Stimulated activated CD4-positive, alpha-beta T cell treated with anti-CD3 and anti-CD28 coated beads, Interleukin-15, amount 100 ng/mL, for 24 hours (primary cell): ENCODE measurements at regions not wholly inside any gene's neighbourhood (a gene's known extent, or its start where the extent isn't known, plus 50 kb on each side); places are given as distances from the start of the nearest gene placed in this dataset.
"Not testable (repeated sequence)": the region's sequence is repeated elsewhere in the genome, so short reads cannot be mapped to it uniquely, and the experiment has no call there.

Experiments
- DNase-seq: peaks from one replicate; pipeline ENCODE4 v3.0.0-alpha.2; 2020

DNA sequence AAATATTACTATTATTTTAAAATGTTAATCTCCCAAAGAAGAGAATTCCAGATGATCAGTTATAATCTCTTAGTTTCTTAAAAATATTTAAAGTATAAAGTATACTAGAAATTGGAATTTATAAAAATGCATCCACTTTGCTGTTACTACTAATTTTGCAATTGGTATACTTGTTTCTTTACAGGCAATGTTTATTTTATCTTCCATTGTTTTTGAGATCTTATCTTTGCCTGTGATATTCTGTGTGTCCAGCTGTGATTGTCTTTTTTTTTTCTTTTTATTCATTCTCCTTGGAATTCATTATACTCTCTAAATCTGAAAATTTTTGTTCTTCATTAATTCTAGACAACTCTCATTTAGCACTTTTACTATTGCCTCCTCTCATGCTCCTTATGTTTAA is 652.6 kb downstream of the TNS3 start:
- no peak for DNase-seq

DNA sequence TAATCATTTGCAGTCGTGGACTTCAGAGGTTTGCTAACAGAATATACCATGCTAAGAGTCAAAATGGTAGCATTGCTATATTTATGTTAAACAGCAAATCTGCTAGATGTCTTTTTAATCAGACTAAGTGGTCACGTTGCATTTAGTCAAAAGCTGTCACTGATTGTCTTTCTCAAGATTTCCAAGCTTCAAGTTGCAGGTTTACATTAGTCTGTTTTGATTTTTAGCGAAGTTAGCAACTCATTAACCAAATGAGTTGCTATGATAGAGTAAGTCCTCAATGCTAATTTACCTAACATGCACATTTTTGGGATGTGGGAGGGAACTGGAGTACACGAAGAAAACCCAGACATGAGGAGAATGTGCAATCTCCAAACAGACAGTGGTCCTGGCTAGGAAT is 653.2 kb downstream of the TNS3 start:
- DNase-seq = no peak

DNA sequence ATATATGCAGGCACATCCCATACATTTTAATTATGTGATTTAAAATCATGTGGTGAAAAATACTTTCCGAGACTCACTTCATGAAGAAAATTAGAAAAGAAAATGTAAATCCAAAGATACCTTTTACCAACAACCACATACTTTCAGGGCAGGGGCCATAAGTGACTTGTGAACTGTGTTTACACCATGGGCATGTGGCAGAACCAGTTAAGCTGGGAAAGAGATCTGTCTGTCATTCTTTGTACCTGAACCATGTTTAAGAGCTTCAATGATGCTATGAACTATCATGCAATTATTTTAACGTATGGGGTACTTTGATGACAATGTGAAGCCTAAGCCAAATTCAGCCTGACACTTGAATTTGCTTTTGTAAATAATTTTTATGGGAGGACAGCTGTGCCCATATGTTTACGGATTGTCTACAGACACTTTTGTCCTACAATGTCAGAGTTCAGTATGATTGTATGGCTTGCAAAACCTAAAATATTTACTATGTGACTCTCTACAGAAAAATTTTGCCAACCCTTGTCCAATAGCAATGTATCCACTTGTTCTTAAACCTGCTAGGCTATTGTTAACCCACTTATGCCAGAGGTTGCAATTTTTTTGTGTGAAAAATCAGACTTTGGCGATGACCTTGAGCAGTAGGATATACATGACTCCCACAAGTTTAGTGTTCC is 654.6 kb downstream of the TNS3 start:
- DNase-seq = no peak

DNA sequence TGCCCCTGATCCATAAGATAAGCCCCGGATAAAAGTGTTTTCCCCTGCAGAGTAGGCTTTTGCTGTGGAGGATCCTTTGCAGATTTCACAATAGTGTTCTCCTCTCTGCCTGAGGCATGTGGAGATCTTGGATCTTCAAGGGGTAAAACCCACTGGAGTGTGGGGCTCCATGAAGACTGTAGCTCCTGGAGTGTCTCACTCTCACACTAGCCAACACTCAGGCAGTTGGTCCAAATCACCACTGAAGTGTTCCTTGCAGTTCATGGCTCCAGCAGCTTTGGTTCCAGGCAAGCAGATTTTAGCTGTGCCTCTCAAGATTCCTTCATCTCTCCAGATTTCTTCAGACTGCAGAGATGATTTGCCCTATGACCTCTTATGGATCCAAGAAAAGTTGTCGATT is 665.3 kb downstream of the TNS3 start:
- DNase-seq = no peak

DNA sequence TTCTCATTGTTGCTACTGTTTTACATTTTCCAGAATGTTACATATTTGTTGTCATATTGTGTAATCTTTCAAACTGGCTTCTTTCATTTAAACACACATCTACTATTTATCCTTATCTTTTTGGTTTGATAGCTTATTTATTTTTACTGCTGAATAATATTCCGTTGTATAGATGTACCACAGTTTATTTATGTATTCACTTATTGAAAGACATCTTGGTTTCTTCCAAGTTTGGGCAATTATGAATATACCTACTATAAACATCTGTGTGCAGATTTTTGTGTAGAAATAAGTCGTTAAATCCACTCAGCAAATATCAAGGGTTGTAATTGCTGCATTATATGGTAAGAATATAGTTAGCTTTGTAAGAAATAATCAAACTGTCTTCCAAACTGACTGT is 669.2 kb downstream of the TNS3 start:
- no peak for DNase-seq

DNA sequence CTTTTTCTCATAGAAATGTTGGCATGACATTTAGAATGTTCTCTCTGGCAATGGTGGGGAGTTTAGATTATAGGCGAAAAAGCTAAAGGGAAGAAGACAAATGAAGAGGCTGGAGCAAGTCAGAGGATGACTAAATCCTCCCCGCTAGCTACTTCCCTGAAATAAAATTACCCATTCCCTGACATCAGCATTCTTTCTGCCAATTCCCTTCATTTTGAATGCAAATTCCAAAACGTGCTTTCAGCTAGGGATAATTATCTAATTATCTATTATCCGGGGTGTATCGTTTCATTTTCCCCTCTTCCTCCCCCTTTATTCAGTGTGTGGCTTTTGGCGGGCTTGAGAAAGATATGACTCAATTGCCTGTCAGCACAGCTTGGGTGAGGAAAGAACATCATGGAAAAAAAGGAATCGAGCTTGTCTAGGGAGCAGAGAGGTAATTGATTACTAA is 672.3 kb downstream of the TNS3 start:
- no peak for DNase-seq

DNA sequence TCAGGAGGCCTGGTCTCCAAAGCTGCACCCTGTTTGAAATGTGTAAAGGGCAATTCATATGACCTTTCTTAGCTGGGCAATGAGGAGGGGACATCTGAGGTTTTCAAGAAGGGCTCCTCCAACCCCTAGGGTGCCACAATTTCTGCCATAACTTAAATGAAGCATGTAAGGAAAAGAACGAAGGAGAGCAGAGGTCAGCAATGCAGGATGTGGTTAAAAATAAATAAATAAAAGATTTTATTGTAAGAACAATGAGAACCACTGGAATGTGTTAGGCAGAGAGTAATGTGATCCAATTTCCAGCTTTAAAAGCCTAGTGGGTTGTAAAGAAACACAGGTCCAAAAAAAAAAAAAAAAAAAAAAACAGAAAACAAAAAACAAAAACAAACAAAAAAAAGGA is 673.1 kb downstream of the TNS3 start:
- no peak for DNase-seq

DNA sequence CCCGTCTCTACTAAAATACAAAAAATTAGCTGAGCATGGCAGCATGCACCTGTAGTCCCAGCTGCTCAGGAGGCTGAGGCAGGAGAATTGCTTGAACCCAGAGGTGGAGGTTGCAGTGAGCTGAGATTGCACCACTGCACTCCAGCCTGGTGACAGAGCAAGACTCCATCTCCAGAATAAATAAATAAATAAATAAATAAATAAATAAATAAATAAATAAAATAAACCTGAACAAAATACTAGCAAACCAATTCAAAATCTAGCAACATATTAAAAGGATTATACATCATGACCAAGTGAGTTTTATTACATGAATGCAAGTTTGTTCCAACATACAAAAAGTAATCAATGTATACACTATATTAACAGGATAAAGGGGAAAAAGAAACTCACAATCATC is 677.4 kb downstream of the TNS3 start:
- not testable (repeated sequence) for DNase-seq

DNA sequence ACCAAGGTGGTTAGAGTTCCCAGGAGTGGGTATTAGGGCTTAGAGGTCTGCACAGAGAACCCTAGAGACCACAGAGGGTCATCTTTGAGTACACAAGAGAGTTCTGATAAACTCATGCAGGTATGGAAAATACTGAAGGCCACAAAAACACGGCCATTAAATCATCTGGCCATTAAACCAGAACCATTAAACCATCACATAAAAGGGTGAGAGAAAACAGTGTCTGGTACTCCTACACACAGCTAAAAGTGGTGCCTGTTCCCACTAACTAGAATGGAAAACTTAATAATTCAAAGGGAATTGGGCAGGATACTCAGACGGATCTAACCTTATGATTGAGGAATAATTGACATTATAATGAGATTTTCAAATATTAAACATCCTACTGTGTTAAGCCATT is 679.4 kb downstream of the TNS3 start:
- no peak for DNase-seq

DNA sequence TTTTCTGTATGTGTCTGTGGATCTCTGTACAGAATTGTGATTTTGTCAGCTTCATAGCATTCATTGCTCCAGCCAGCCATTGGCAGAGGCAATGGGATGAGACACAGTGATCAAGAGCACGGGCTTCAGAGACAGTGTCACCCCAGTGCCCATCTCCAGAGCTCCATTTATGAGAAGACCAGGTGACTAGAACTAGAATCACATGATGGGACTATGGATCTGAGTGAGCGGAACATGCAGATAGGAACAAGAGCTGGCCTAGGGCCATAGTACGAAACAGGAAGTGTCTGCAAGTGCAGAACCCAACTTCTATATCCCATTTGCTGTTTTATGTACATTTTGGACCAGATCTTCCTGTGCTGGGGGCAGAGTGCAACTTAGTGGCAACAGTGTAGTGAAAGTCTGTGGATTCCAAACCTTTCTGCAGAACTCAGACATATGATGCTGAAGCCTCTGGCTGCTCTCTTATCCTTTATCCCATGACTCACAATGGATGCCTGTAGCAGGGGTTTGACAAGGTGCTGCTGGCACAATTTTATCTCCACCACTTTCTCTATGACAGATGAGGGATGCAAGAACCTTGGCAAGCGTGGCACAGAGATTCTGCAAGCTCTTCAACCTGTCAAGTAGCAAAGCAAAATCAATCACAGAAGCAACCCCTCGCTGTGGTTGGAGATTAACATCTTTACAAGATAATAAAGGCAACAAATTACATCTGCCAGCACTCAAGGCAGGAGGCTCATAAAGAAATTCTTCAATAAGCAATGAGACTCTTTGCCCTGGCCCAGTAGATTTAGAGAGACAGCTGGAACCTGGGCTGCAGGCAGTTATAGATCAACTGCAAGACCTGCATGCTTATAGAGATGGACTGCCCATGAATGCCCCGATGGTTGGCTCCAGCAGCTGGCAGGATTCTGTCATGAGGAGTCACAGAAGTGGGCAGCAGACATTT is 681.3 kb downstream of the TNS3 start:
- no peak for DNase-seq

DNA sequence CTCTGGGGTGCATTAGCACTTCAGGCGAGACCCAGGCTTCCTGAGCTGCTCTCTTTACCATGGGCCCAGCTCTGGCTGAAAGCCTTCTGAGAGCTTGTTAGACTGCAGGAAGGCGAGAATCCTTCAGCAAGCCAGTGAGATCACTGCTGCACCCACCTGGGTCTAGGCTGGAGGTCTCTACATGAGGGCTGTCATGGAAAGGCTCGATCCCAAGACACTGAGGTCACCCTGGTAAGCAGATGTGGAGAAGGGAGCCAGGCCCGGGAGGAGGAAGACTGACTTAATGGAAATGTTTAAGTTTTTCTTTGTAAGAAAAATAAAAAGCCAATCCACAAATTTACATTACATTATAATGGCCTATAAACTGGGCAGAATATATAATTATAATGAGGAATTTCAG is 684.5 kb downstream of the TNS3 start:
- DNase-seq = no peak

DNA sequence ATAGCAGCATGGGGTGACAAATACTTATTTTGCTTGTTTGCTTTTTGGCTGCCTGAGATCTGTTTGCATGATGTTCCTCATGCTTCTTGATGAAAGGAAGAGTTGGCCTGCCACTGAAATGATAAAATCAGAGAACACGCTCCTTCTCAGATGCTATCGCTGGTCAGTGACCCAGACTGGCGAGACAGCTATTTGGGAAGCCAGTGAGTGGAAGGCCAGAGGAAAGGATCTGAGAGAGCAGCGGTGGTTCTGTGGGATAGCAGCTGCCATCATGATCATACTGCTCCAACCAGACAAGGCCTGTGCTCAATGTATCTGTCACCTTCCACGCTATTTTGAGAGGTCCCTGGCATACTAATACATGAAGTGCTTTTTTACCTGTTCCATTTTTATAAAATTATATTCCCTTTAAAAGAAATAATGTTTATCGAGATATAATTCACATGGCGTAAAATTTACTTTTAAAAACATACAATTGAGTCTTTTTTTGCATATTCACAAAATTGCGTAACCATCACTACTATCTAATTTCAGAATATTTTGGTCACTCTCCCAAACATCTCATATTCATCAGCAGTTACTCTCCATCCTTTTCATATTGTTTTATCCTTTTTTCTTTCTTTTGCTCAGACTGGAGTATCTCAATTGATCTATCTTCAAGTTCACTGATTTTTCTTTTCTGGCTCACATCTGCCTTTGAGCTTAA is 695.1 kb downstream of the TNS3 start:
- DNase-seq = no peak

DNA sequence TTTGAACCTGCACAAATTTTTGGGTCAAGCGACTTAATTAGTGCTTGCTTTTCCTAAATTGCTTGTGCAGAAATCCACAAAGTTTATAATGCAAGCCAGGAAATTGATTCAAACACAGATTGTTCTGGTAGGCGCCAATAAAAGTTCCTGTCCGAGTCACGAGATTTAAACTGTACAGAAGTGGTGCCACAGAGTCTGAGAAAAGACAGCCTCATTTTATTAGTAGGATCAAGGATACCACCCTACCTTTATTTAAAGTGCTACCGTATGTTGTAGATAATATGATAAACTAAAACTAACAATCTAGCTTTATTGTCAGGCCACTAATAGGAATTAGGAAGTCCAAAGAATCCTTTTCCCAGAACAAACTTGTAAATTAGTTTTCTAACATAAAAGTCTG is 696.7 kb downstream of the TNS3 start:
- no peak for DNase-seq

DNA sequence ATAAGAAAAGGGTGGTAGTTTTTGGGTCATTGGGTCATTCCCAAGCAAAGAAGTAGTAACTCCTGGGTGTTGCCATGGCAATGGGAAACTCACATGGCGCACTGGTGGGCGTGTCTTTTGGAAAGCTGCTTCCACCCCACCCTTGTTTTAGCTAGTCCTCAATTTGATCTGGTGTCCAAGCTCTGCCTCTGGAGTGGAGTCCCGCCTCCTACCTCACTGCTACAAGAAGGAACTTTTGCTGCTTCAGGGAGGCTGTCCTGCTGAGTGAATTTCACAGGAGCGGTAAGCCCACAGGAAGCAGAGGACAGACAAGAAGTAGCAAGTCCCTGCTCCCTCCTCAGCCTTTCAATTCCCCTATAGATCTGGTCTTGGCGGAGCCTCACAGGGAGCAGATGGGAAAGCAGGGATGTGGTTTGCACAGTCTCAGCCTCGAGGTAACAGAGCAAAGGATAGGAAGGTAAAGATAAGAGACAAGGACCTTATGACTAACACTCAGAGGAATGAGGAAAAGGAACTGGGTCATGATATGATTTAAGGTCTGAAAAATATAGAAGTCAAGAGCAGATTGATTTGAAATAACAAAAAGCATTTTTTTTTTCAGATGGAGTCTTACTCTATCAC is 700.3 kb downstream of the TNS3 start:
- no peak for DNase-seq

DNA sequence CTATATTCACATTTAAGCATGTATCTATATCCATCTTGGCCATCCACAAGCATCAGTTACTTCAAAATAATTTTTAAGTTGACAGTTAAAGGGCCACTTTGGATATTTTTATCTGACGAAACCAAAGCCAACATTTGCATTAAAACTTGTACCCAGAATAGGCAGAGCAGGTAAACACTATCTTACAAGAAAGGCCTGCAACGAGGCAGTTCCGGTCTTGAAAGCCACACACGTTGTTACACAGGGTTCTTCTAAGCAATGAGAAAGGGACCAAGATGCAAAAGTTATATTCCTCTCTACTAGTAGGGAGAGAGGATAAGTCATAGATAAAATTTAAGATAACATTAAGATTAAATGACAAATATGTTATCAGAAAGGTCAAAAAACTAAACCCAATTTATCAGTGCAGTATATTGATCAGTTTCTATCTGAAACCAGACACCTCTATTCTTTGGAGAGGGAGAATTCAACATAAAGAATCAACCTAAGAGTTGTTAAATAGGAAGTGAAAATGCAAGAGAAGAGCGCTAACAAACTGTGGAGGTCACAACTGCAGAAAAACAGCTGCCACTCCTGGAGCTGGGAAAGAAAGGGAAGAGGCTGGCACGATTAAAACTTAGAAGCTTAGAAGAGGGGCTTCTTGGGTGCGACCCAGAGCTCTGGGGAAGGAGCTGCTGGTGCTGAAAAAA is 701.3 kb downstream of the TNS3 start:
- DNase-seq = no peak

DNA sequence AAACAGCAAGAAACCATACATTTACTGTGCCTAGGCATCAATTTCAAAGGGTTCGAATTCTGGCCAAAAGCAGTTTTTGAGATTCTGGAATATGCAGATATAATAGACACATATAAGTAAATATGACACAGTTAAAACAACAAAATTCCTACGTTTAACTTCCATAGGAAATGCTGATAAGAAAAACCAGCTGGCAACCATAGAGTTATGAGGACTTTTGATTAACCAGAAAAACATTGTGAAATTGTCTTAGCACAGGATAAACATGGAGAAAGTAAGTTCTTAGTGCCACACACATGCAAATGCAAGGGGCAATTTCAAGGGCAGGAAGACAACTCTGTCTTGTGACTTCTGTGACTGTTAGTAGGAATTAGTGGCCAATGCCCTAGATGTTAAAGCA is 702.1 kb downstream of the TNS3 start:
- no peak for DNase-seq

DNA sequence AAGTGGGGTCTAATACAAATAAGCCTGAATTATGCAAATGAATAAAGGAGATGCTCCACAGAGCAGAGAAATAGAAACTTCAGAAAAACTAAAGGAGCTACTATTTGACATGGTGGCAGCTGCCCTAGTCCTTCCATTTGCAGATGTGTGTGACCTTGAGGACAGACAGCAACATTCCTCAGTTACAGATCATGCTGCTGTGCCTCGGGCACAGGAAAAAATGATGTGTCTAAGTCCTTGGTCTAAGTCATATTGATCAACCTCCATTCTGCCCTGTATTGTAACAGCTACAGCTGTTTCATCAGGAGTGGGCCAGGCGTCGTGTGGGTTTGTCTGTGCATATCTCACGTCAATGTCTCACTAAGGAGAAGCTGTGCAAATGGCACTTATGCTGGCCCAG is 710.4 kb downstream of the TNS3 start:
- no peak for DNase-seq

DNA sequence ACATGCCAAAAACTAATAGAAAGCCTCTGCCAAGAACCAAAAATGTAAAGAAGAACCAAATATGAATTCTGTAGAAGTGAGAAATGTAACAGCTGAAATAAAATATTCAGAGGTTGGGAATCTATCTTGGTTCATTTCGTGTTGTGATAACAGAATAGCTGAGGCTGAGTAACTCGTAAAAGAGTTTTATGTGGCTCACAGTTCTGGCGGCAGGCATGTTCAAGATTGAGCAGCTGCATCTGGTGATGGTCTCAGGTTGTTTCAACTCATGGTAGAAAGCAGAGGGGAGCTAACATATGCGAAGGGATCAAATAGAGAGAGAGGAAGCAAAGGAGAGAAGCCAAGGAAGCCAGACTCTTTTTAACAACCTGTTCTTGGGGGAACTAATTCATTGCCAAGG is 717.2 kb downstream of the TNS3 start:
- no peak for DNase-seq

DNA sequence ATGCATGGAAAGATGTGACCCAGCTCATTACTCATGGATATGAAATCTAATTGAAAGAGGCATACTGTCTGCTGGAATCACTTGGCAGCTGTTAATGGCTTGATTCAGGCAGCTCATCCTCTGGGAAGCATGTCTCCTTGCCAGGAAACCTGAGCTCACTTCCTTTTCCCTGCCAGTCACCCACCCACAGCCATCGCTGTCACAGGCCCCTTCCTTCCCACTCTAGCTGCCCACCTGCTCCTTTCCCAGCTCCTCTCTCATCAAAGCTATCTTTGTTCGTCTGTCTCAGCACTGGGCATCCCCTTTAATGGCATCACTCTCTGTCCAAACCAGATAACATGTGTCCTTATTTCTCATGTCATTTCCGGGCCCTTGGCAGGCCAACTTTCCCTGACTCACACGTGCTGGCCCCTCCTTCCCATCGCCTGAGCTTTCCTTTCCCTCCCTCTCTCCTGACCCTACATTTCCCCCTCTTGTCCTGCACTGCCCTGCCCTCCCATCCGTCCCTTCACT is 721.9 kb downstream of the TNS3 start:
- no peak for DNase-seq

DNA sequence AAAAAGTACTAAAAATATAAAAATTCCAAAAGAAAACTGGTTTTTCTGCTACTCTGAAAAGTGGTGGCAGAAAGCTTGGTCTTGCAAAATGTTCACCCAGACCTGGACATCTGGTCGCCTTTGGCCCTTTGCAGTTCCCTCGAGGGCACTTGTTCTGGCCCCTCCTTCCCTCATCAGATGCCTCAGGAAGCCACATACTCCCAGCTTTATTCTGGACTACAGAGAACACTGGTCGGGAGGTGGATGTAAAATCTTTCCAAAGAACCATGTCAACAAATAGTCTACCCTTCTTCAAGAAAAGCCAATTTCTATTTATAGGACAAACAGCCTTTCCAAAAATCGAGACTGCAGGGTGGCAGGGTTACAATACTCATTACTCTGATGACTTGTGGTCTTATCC is 726.1 kb downstream of the TNS3 start:
- no peak for DNase-seq

DNA sequence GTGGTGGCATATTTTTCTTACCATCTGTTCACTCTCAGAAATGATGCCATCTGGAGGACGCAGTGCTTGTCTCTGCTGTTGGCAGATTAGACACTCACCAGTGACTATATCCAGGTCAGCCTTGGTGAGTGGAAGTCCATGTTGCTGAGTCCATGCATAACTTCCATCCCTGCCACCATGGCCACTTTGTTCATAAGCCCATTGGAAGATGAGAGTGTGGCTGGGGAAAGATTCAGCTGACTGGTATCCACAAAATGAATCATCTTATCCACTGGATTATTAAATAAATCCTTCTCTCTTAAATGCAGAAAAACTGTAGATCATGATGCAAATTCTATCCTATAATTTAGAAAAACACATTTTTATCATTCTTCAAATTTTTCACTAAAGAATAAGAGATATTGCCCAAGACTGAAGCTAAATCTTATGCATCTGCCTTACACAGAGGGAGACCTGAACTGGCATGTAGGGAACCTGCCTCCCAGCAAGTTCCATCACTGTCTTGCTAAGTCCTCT is 726.9 kb downstream of the TNS3 start:
- DNase-seq = no peak

DNA sequence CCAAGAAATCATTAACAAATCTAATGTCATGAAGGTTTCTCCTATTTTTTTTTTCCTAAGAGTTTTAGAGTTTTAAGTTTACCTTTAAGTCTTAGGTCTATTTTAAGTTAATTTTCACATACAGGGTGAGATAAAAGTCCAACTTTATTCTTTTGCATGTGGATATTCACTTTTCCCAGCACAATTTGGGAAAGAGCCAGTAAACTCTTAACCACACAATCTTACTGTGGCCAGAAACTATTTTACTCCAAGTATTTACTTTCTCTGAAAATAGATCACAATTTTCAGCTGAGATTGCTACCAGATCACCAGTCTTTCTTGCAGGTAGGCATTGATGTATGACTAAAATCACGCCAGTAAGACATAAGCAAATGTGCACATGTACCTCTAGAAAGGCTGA is 728.5 kb downstream of the TNS3 start:
- no peak for DNase-seq
